Stimulated activated naive B cell treated with anti-CD40 and anti-IgM and Interleukin-4, amounts not matched to agents 10 μg/mL and 1 μg/mL and 100 μg/mL, for 72 hours (primary cell): ENCODE measurements at regions not wholly inside any gene's neighbourhood (a gene's known extent, or its start where the extent isn't known, plus 50 kb on each side); places are given as distances from the start of the nearest gene placed in this dataset.

Experiments
- ATAC-seq, 2 donors: fragments of 150-1000 bp; cut with Tn5 transposase; replicated peaks; 2 replicates each; pipeline ENCODE4 v1.10.0; 2021; ENCODE audit warnings: moderate library complexity in 1 of 2
- DNase-seq: peaks from one replicate; pipeline ENCODE4 v3.0.0; 2021
- H3K27ac Mint-ChIP-seq: one replicate; pipeline ENCODE4 v1.8.0; 2022; ENCODE audit warnings: mild to moderate bottlenecking, mixed read lengths
- H3K27me3 Mint-ChIP-seq, 2 donors: one replicate each; pipeline ENCODE4 v1.8.0; 2022; ENCODE audit warnings: mixed read lengths in 2 of 2
- H3K36me3 Mint-ChIP-seq, 2 donors: one replicate each; pipeline ENCODE4 v1.8.0; 2022; ENCODE audit warnings: mixed read lengths in 2 of 2, mild to moderate bottlenecking in 1 of 2
- H3K4me1 Mint-ChIP-seq, 2 donors: one replicate each; pipeline ENCODE4 v1.8.0; 2022; ENCODE audit warnings: mixed read lengths in 2 of 2, mild to moderate bottlenecking in 1 of 2
- H3K4me3 Mint-ChIP-seq, 2 donors: one replicate each; pipeline ENCODE4 v1.8.0; 2022; ENCODE audit warnings: mild to moderate bottlenecking in 2 of 2, mixed read lengths in 2 of 2, moderate library complexity in 1 of 2
- H3K9me3 Mint-ChIP-seq, 2 donors: one replicate each; pipeline ENCODE4 v1.8.0; 2022; ENCODE audit warnings: mixed read lengths in 2 of 2, mild to moderate bottlenecking in 1 of 2

DNA sequence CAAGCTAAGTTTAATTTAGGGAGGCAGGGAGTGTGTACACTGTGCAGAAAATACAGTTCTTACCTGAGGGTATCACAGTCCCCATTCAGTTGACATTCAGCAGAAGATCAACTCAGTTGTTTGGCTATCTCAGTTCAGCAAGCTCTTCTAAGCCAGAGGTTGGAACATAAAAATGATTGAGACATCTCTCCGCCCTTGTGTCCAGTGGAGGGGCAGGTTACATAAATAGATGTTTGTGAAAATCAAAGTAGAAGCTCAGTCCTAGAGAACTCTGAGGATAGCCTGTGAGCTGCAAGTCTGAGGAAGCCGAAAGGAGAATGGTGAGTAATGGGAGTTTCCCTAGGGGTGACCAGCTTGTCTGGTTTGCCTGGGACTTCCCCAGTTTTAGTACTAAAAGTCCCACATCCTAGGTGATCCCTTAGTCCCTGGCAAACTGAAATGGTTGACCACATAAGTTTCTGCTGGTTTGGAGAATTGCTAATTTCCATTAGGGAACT is 251.4 kb upstream of the ATP2B1 start:
- peak; percentile 68 for DNase-seq
- Mint-ChIP-seq H3K4me1 (peaks cover 28 to 50% of the 10 kb centered on the region in 2 donors), H3K9me3 (no peaks in the 10 kb centered on the region), H3K27me3 (no peaks in the 10 kb centered on the region), H3K4me3 (peak overlapping the region; percentile 67 to 70), H3K36me3 (peaks cover 2 to 13% of the 10 kb centered on the region in 2 donors), H3K27ac (peak overlapping the region; percentile 82)
- peak; percentile 95 to 96 for ATAC-seq

DNA sequence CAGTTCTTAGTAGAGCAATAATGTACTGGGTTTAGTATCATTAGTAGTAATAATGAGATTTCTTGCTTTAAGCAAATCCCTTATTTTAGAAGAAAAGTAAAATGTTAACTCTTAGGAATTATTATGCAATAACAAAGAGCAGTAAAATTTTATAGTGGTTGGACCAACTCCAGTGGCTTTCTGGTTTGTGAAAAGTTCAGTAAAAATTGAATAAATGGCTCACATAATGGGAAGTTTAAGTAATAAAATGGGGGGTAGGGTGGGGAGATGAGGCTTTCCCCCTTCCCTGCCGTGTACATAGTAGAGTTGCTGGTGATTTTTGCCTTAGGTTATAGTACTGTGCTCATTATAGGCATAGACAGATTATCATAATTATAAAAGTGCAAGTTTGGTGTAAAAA is 250.5 kb upstream of the ATP2B1 start:
- peak overlapping the region; percentile 67 to 70 for H3K4me3 Mint-ChIP-seq
- DNase-seq = no peak
- ATAC-seq = no peak
- H3K9me3 Mint-ChIP-seq = no peaks in the 10 kb centered on the region
- peak overlapping the region; percentile 82 for H3K27ac Mint-ChIP-seq
- peaks cover 30 to 50% of the 10 kb centered on the region in 2 donors for H3K4me1 Mint-ChIP-seq
- H3K27me3 Mint-ChIP-seq = no peaks in the 10 kb centered on the region
- peaks cover 2 to 13% of the 10 kb centered on the region in 2 donors for H3K36me3 Mint-ChIP-seq

DNA sequence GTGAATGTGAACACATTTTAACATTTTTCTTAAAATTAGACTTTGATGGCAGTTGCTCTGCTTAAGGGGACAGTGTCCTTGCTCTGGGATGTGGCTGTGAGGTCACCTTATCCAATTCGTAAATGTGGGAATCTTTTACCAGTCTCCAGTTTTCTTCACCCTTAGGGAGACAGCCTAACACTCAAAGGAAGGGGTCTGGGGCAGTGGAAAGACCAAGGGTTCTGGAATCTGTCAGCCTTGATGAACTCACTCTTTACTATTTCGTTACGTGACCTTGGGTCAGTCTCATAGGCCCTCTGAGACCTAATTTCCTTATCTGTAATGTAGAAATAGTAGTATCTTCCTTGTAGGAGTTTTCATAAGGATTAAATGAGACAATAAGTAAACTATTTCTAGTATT is 245.6 kb upstream of the ATP2B1 start:
- H3K9me3 Mint-ChIP-seq = peaks cover 0 to 3% of the 10 kb centered on the region in 2 donors
- peaks cover 4 to 19% of the 10 kb centered on the region in 2 donors for H3K36me3 Mint-ChIP-seq
- no peaks in the 10 kb centered on the region for H3K27me3 Mint-ChIP-seq
- H3K4me3 Mint-ChIP-seq = no peak overlapping the region
- ATAC-seq (no peak), DNase-seq (no peak)
- H3K4me1 Mint-ChIP-seq = peaks cover 20 to 41% of the 10 kb centered on the region in 2 donors
- H3K27ac Mint-ChIP-seq = no peak overlapping the region

DNA sequence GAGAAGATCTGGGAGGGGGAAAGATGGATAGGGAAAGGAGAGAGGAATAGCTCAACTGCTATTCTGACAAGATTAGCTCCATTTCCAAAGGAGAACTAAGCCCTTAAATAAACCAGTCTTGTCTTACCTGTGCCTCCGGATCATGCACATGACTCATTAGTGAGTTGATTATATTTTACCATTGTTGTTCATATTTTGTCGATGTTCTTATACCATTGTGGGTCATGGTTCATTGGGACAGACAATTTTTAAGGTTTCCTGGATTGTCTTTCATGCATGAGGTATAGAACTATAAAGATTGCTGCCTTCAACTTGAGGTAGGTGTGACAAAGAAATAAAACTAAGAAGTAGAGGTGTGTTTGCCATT is 243.0 kb upstream of the ATP2B1 start:
- Mint-ChIP-seq H3K4me3 (no peak overlapping the region), H3K27ac (peak overlapping the region; percentile 92), H3K36me3 (peaks cover 4 to 17% of the 10 kb centered on the region in 2 donors), H3K9me3 (peaks cover 0 to 3% of the 10 kb centered on the region in 2 donors), H3K4me1 (peaks cover 31 to 54% of the 10 kb centered on the region in 2 donors), H3K27me3 (no peaks in the 10 kb centered on the region)
- no peak for ATAC-seq
- DNase-seq = no peak

DNA sequence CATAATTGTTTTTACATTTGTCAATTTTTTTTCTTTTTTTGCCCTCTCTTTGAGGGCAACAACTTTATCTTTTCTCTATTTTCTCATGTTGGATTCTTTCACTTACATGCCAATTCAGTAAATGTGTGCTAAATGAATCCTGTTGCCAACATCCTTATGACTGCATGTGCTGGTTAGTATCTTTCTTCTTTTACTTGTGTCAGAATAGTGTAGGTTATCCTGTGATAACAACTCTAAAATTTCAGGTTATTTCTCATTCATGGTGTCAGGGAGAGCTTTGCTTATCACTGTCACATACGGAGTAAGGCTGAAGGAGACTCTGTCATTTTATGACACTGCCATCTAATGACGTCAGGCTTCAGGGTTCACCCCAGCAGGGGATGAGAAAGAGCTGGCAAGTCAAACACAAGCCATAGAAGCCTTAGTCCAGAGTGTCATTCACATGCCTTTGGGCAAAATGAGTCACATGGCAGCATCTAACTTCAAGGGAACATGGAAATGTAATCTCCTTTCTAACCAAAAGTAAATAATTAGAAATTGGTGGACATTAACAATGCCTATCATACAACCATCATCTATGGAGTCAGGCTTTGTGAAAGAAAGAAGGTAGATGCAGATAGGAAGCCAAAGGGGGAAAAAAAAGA is 242.5 kb upstream of the ATP2B1 start:
- peaks cover 4 to 18% of the 10 kb centered on the region in 2 donors for H3K36me3 Mint-ChIP-seq
- H3K4me3 Mint-ChIP-seq = peak overlapping the region; percentile 32 to 69
- ATAC-seq (peak; percentile 24 to 26), DNase-seq (no peak)
- H3K27ac Mint-ChIP-seq = peak overlapping the region; percentile 92
- peaks cover 31 to 56% of the 10 kb centered on the region in 2 donors for H3K4me1 Mint-ChIP-seq
- peaks cover 0 to 3% of the 10 kb centered on the region in 2 donors for H3K9me3 Mint-ChIP-seq
- H3K27me3 Mint-ChIP-seq = no peaks in the 10 kb centered on the region

DNA sequence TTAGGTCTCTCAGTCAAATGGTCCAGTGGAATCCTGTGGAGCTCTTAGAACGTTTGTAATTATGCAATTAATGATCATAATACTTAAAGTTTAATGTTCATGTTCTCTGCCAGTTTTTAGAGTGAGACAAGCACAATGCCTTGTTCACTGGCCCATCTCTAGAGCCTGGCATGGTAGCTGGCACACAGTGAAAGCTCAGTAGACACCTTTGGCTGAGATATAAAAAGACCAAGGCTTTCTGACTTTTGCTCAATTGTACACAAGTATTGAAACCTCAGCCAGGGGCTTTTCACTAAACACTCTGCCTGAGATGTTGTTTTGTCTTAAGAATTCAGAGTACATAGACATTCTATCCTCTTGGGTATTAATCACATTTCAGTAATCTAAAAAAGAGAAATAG is 241.8 kb upstream of the ATP2B1 start:
- Mint-ChIP-seq H3K4me1 (peaks cover 33 to 63% of the 10 kb centered on the region in 2 donors), H3K27ac (peak overlapping the region; percentile 77), H3K27me3 (no peaks in the 10 kb centered on the region), H3K9me3 (peaks cover 1 to 3% of the 10 kb centered on the region in 2 donors), H3K4me3 (peak overlapping the region; percentile 51 to 55), H3K36me3 (peaks cover 4 to 18% of the 10 kb centered on the region in 2 donors)
- peak; percentile 74 to 83 for ATAC-seq
- no peak for DNase-seq

DNA sequence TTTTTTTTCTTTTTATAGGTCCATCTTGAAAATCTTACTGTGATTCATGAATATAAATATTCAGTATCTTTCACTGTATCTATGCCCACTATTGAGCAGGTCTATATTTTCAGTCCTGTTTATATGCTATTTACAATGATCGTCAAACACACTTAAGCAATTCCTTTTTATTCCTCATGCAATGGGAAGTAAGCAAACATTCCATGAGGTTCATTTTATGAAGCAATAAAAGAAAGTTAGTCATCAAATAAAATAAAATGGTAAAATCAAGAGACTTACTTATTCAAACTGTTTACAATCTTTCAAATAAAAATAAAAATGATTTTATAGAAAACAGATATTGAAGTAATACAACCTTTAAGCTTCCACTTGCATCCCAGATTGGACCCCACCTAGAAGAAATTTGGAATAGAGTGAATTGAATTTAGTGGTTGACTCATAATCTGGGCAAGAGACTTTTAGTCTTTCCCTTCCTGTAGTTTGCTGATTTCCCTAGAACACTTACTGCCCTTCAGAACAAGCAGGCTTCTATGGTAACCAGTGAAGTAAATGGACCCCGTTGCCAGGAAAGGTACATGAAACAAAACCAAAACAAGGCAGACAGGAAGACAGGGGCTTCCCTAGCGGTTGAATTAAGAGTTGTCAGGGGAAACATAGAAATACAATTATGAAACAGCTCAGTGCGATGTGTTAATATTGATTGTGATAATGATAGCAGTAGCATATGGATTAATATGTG is 241.0 kb upstream of the ATP2B1 start:
- peaks cover 31 to 63% of the 10 kb centered on the region in 2 donors for H3K4me1 Mint-ChIP-seq

DNA sequence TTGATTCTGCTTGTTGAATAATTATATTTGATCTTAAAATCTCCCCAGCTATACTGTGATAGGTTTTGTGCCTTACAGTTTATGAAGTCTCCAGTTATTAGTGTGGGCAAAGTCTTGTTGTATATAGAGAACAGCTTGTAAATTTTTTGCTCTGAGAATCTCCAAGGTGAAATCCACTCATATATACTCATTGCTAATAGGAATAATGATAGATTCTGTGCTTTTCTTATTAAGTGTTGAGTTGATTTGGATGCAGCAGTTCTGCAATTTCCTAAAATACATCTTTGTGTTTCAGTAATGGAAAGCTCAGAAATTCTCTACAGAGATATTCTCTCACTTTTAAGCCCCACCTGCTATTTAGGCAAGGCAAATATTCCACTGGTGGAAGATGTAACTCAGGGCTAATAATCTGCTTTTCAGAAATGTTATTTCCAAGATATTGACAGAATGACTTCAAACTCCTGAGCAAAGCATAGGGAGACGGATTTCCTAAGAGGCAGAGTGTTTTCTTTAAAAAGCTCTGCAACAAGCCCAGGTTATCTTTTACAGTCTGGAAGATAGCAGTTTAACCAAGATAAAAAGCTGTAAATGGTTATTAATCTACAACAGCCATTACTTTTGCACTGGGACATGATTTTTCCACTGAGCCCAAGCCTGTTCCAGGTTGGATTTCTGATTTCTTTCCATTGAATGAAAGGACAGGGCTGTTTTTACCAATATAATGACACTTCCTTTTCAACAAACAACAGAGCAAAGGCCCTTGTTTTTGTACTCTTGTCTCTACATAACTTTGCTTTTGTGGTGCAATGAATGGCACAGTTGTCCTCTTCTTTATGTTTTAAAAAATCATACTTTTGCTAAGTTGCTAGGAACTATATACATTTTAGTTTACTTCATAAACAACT is 239.9 kb upstream of the ATP2B1 start:
- Mint-ChIP-seq H3K4me1 (peaks cover 36 to 71% of the 10 kb centered on the region in 2 donors), H3K27ac (peak overlapping the region; percentile 92)
- ATAC-seq = no peak

More for the DNA sequence above, 241.0 kb upstream of the ATP2B1 start:
- DNase-seq (peak; percentile 65), ATAC-seq (peak; percentile 86)
- peak overlapping the region; percentile 77 for H3K27ac Mint-ChIP-seq
- H3K9me3 Mint-ChIP-seq = peaks cover 1 to 3% of the 10 kb centered on the region in 2 donors
- no peaks in the 10 kb centered on the region for H3K27me3 Mint-ChIP-seq
- H3K4me3 Mint-ChIP-seq = peak overlapping the region; percentile 51 to 55
- H3K36me3 Mint-ChIP-seq = peaks cover 4 to 18% of the 10 kb centered on the region in 2 donors

DNA sequence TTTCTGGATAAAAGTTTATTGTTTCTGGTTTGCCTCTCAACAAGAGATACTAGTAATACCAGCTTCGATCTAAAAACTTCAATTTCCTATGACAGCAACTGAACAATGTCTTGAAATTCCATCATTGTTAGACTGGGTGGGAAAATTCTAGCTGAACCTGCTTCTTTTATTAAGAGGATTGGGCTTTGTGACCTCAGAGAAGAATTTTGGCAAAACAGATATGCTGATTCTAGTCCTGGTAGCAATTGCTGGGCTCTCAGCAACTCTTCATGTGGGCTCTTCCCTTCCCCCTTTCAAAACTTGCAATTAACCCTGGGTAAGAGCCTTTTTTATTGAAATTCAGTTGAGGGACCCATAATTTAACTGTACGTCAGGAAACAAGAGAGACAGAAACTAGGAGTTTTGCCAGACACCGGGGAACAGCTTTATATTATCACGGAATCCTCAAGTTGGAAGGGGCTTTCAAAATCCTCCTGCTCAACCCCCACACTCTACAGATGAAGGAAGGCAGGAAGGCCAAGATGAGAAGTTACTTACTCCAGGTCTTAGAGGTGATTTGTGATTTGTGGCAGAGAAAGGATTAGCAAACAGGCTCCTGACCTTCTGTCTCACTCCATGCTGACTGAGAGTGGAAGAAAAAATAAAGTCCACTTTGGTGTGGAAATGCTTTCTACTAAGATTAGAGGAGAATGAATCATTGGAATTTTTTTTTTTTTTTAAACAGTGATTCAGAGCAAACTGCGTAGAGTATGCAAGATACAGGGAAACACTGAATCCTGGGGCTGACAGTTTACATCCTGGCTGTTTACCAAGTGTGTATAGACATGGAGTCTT is 239.0 kb upstream of the ATP2B1 start:
- DNase-seq = no peak
- Mint-ChIP-seq H3K27ac (peak overlapping the region; percentile 92), H3K9me3 (peaks cover 1 to 3% of the 10 kb centered on the region in 2 donors), H3K4me1 (peaks cover 37 to 79% of the 10 kb centered on the region in 2 donors), H3K36me3 (peaks cover 4 to 17% of the 10 kb centered on the region in 2 donors), H3K27me3 (no peaks in the 10 kb centered on the region), H3K4me3 (peak overlapping the region; percentile 44 to 54)
- peak; percentile 5 to 32 for ATAC-seq

More for the DNA sequence above, 239.9 kb upstream of the ATP2B1 start:
- H3K9me3 Mint-ChIP-seq = peaks cover 1 to 3% of the 10 kb centered on the region in 2 donors
- H3K36me3 Mint-ChIP-seq = peaks cover 4 to 18% of the 10 kb centered on the region in 2 donors
- no peak overlapping the region for H3K4me3 Mint-ChIP-seq
- no peaks in the 10 kb centered on the region for H3K27me3 Mint-ChIP-seq
- no peak for DNase-seq

DNA sequence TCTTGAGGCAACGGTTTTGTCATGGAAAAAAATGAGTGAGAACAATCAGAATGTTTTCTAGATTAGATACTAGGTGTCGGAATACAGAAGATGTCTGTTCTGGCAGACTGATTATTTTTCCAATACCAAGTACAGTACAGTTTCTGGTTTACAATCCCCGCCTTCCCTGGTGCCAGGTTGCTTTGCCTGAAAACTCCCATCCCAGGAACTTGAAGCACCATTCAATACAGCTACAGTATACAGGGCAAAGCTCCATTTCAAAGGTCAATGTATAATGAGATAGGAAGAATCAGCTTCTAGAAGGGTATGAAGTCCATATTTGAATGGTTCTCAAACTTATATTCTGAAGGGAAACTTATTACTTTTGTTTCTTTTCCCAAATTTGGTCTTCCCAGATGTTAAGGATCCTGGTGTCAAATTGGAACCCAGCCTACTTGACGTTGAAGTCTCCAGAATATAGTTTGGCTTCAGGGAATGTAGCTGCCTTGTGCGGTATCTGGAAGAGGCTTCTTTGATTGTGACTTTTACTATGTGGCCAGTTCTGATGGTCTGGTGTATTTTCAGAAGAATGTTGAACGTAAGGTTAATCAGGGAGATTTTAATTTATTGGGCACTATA is 238.0 kb upstream of the ATP2B1 start:
- Mint-ChIP-seq H3K27me3 (no peaks in the 10 kb centered on the region), H3K4me1 (peaks cover 39 to 85% of the 10 kb centered on the region in 2 donors), H3K36me3 (peaks cover under 1 to 16% of the 10 kb centered on the region in 2 donors), H3K4me3 (no peak overlapping the region), H3K27ac (peak overlapping the region; percentile 60), H3K9me3 (peaks cover under 1 to 1% of the 10 kb centered on the region in 2 donors)
- DNase-seq (no peak), ATAC-seq (no peak)

DNA sequence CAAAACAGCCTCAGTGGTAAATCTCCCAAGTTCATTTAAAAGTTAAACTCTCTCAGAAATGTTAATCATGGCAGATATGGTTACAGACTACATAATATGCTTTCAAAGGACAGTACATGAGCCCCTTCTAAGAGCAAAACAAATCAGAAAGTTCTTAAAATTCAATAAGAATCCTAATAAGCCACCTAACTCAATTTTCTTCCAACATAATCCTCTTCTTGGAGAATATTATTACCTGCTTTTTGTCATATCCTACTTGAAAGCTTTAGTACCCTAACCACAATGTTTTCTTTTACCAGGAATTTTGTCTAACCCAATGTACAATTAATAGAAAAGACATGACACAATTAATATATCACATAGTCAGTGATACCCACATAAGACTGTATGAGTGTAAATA is 236.5 kb upstream of the ATP2B1 start:
- Mint-ChIP-seq H3K27ac (no peak overlapping the region), H3K27me3 (no peaks in the 10 kb centered on the region), H3K4me3 (no peak overlapping the region), H3K4me1 (peaks cover 38 to 78% of the 10 kb centered on the region in 2 donors), H3K9me3 (peaks cover 0 to 1% of the 10 kb centered on the region in 2 donors), H3K36me3 (peaks cover 4 to 14% of the 10 kb centered on the region in 2 donors)
- no peak for DNase-seq
- ATAC-seq = no peak

DNA sequence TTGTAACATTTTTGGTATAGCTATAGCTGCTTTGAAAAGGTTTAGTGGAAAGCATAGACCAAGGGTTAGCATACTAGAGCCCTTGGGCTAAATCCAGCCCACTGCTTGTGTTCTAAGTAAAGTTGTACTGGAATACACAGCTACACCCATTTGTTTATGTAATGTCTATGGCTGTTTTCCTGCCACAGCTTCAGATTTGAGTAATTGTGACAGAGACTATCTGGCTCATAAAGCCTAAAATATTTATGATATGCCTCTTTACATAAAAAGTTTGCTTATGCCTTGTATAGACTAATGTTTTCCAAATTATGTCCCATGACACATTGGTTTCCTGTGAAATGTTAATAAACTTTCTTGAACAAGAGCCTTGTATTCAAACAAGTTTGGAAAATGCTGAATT is 234.8 kb upstream of the ATP2B1 start:
- Mint-ChIP-seq H3K36me3 (peaks cover 6 to 25% of the 10 kb centered on the region in 2 donors), H3K4me3 (no peak overlapping the region), H3K4me1 (peaks cover 39 to 73% of the 10 kb centered on the region in 2 donors), H3K9me3 (peaks cover 0 to 4% of the 10 kb centered on the region in 2 donors), H3K27me3 (no peaks in the 10 kb centered on the region), H3K27ac (peak overlapping the region; percentile 3)
- peak in 1 of 2 donors; percentile 23 for ATAC-seq
- no peak for DNase-seq

DNA sequence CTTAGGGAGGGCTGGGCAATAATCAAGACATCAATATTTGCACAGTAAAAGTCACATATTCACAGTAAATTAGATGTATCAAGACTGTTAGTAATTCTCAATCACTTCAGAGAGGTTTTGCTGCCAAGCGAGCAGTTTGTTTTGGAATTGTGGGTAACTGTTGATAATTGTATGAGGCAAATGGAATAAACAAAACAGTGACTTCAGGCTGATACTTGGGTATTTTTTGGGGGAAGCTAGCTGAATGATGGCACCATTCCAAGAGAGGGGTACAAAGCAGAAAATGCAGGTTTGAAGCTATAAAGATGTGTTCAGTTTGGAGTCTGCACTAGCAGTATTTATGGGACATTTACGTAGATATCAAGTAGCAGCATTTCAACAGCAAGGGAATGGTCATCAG is 232.8 kb upstream of the ATP2B1 start:
- peaks cover 6 to 19% of the 10 kb centered on the region in 2 donors for H3K36me3 Mint-ChIP-seq
- ATAC-seq = no peak
- no peak for DNase-seq
- H3K27ac Mint-ChIP-seq = no peak overlapping the region
- H3K9me3 Mint-ChIP-seq = peaks cover 0 to 4% of the 10 kb centered on the region in 2 donors
- no peak overlapping the region for H3K4me3 Mint-ChIP-seq
- H3K27me3 Mint-ChIP-seq = no peaks in the 10 kb centered on the region
- peaks cover 33 to 72% of the 10 kb centered on the region in 2 donors for H3K4me1 Mint-ChIP-seq
